HG03045 (cell line): ENCODE measurements at regions not wholly inside any gene's neighbourhood (a gene's known extent, or its start where the extent isn't known, plus 50 kb on each side); places are given as distances from the start of the nearest gene placed in this dataset.
"Not testable (repeated sequence)": the region's sequence is repeated elsewhere in the genome, so short reads cannot be mapped to it uniquely, and the experiment has no call there.

Experiments
- ATAC-seq: cut with Tn5 transposase; IDR thresholded peaks from one replicate; pipeline ENCODE4 v1.9.1; 2021; ENCODE audit warnings: mild to moderate bottlenecking, moderate library complexity; ENCODE audit not compliant: unreplicated experiment

- no peak for ATAC-seq
These were observed 872.7 kb downstream of the OTOL1 start for GRCh38 chr3:162369306-162369705.

GRCh38 chr3:162370141-162370540, 873.5 kb downstream of the OTOL1 start:
- no peak for ATAC-seq

- no peak for ATAC-seq
These were observed 880.2 kb downstream of the OTOL1 start for GRCh38 chr3:162376761-162377160.

- no peak for ATAC-seq
These were observed 881.0 kb downstream of the OTOL1 start for GRCh38 chr3:162377608-162378007.

DNA sequence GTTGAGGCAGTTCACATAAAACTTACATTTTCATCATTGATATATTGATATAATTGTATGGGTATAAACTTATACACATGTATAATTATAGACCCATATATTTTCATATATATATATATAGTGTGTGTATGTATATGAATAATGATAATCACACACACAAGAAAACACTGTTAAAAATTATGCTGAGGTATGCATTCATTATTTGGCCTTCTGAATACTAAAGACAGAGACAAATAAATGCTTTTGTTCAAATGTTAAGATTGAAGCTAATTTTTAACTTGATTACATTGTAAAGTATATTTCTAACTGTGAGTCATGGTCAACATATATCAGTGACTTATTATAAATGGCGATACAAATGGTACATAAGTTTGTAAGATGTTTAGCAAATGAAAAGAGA, 888.8 kb downstream of the OTOL1 start:
- no peak for ATAC-seq

- ATAC-seq = no peak
These were observed 894.3 kb downstream of the OTOL1 start for GRCh38 chr3:162390891-162391290.

GRCh38 chr3:162391301-162391700, 894.7 kb downstream of the OTOL1 start:
- ATAC-seq = no peak

GRCh38 chr3:162395496-162395895, 898.9 kb downstream of the OTOL1 start:
- ATAC-seq = no peak

- ATAC-seq = no peak
These were observed 901.9 kb downstream of the OTOL1 start for GRCh38 chr3:162398554-162398953.

DNA sequence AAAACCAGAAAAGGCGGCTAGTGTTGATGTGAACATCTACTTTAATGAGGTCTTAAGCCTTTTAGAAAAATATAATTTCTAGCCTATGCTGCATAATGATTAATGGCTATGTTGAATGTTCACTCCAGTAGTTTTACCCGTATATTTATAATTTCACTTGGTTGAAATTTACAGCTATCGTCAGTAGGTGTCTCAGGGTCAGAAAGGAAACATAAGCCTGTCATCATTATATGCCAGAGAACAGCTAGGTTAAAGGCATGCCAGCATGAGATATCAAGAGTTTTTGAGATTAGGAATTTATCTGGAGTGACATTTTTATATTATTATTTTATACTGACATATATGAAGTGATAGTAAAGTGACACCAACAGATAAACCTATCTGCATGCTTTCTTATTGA, 904.1 kb downstream of the OTOL1 start:
- ATAC-seq = no peak

GRCh38 chr3:162411556-162411955, 914.9 kb downstream of the OTOL1 start:
- ATAC-seq = not testable (repeated sequence)

GRCh38 chr3:162421721-162422120, 925.1 kb downstream of the OTOL1 start:
- ATAC-seq = no peak

GRCh38 chr3:162428192-162428591, 931.6 kb downstream of the OTOL1 start:
- no peak for ATAC-seq

DNA sequence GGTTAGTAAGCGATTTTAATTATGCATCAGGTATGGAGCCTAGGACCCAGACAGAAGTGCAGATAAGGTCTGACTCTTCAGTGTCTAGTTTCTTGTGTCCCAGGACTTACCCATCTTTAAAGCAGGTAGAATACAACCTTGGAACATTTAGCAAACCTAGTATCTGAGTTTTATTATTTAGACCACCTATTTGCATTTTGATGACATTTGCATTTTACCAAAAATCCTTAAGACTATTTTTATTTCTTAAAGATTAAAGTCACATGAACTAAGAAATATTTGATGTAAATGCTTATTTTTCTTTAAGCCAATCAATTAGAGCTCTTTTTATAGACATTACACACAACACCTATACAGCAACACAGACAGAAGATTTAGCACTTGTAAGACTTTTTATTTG, 939.1 kb downstream of the OTOL1 start:
- no peak for ATAC-seq

GRCh38 chr3:162436826-162437225, 940.2 kb downstream of the OTOL1 start:
- no peak for ATAC-seq

DNA sequence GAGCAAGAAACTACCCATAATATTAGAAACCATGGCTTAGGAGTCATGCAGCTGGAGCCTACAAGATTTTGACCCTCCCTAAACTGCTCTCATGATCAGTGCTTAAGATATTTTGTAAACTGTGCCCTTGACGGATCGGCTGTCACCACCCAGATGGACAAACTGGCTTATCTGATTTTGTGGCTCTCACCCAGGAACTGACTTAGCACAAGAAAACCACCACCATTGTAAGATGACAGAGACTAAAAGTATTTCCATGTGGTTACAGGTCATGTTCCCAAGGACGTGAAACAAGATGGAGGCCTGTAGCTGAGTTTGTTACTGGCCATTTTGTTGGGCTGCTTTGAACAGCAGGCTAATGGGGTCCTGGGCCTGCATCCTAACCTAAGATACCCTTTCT, 940.9 kb downstream of the OTOL1 start:
- ATAC-seq = no peak

- ATAC-seq = no peak
These were observed 945.1 kb downstream of the OTOL1 start for GRCh38 chr3:162441716-162442115.

DNA sequence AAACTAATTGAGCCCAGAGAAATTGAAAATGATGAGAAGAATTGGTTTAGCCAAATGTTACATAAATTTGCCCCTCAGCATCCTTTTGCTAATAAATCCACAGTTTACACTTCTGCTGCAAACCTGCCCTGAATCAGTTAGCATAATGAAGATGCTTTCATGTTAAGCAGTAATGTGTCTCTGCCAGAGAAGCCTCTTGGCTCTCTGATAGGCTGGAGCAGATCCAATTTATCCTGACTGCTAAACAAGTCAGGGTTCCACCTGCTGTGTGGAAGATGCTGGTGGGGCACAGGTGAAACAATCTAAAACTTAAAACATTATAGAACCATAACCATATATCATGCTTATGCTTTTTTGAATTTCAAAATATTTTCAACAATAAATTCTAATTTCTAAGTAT, 946.8 kb downstream of the OTOL1 start:
- no peak for ATAC-seq

- no peak for ATAC-seq
These were observed 972.2 kb downstream of the OTOL1 start for GRCh38 chr3:162468791-162469190.

DNA sequence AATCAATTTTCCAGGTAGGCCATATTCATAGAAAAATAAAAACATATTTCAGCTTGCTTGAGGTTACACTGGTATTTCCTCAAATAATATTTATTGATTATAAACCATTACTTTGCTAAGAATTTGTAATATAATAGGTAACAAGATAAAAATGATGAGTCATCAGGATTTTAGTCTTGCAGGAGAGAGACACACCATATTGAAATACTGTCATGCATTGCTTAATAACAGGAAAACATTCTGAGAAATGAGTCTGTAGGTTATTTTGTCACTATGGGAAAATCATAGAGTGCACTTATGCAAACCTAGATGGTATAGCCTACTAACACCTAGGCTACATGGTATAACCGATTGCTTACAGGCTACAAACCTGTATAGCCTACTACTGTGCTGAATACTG, 990.5 kb downstream of the OTOL1 start:
- ATAC-seq = no peak

- no peak for ATAC-seq
These were observed 993.2 kb downstream of the OTOL1 start for GRCh38 chr3:162489853-162490252.

DNA sequence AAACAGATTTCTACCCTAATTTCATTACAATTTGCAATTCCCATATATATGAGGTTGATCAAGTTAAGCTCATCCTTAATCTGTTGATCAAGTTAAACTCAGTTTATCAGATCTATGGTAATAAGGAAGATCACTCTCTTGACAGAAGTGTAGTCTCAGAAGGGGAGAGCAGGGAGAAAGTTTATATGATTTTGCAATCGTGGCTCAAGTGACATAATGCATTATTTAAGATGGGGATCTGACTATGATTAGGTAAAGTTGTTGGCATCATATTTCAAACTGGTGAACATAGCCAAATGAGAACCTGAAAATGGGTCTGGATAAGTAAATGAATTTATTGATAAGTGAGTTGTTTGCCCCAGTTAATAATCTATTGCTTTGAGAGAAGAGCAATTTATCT, 995.3 kb downstream of the OTOL1 start:
- ATAC-seq = no peak

DNA sequence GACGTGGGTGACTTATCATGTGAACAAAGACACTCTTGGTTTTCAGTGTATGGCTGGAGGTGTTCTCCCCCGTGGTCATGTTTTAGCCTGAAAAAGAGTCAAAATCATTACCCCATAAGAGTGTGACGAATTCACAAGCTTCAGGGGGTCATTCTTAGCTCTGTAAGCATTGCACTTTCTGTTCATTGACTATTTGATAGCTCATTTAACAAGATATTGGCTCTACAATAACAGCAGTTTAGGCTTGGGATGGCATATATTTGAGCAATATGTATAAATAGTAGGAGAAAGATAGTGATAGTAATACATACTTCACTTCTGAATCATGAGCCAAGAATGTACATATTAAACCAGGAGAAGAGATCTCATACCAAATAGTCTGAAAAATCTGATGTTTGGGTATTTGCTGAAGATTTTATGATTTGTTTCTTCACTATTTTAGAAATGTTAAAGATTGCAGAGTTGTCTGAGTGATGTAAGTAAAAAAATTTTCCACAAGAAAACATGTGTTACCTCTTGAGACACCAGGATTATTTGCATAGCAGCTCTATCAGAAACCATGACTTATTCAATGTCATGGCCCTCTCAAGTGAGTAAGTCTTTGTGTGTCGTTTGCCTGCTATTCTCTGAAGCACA, 996.0 kb downstream of the OTOL1 start:
- ATAC-seq = no peak
